Keratinocyte (primary cell): ENCODE measurements at regions not wholly inside any gene's neighbourhood (a gene's known extent, or its start where the extent isn't known, plus 50 kb on each side); places are given as distances from the start of the nearest gene placed in this dataset.

Experiments
- EZH2 ChIP-seq: IDR thresholded peaks from one replicate; pipeline ENCODE4 v1.6.1; 2012; ENCODE audit warnings: inconsistent platforms, mild to moderate bottlenecking, low read length, moderate library complexity
- TF ChIP-seq, protein P1 (sequence below), 3 experiments: IDR thresholded peaks in 1 of 3; conservative IDR thresholded peaks in 1 of 3; optimal IDR thresholded peaks in 1 of 3; 2 replicates in 2 of 3; 3 replicates in 1 of 3; pipeline versions ENCODE3 to v1.5.1; 2011; ENCODE audit warnings: low read length in 3 of 3, mild to moderate bottlenecking in 3 of 3, moderate library complexity in 2 of 3, control low read depth in 1 of 3, inconsistent platforms in 1 of 3; ENCODE audit not compliant: insufficient read depth in 2 of 3; ENCODE audit errors: extremely low read depth in 1 of 3

- TF ChIP-seq, protein P1, sequence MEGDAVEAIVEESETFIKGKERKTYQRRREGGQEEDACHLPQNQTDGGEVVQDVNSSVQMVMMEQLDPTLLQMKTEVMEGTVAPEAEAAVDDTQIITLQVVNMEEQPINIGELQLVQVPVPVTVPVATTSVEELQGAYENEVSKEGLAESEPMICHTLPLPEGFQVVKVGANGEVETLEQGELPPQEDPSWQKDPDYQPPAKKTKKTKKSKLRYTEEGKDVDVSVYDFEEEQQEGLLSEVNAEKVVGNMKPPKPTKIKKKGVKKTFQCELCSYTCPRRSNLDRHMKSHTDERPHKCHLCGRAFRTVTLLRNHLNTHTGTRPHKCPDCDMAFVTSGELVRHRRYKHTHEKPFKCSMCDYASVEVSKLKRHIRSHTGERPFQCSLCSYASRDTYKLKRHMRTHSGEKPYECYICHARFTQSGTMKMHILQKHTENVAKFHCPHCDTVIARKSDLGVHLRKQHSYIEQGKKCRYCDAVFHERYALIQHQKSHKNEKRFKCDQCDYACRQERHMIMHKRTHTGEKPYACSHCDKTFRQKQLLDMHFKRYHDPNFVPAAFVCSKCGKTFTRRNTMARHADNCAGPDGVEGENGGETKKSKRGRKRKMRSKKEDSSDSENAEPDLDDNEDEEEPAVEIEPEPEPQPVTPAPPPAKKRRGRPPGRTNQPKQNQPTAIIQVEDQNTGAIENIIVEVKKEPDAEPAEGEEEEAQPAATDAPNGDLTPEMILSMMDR (optimal IDR thresholded peaks at IDR 0.05 in 1 of 3, IDR thresholded peaks at IDR 0.05 in 1 of 3, conservative IDR thresholded peaks at IDR 0.05 in 1 of 3; ENCODE audit: extremely low read depth in 1 of 3, insufficient read depth in 2 of 3, low read length in 3 of 3): no peak
- no peak for TF ChIP-seq EZH2
Observed at GRCh38 chr5:2883771-2884170, 132.3 kb upstream of the IRX2 start.
